Endodermal cell (in vitro differentiated cells): ENCODE measurements at regions not wholly inside any gene's neighbourhood (a gene's known extent, or its start where the extent isn't known, plus 50 kb on each side); places are given as distances from the start of the nearest gene placed in this dataset.

Experiments used
- DNase-seq: peaks from one replicate; pipeline ENCODE4 v3.0.0-alpha.2; 2017
- H3K27ac ChIP-seq: 2 replicates; pipeline ENCODE4 v1.5.1; 2013; ENCODE audit warnings: mild to moderate bottlenecking, low read depth, low read length, moderate library complexity
- H3K27me3 ChIP-seq: 2 replicates; pipeline ENCODE4 v1.6.1; 2013; ENCODE audit warnings: mild to moderate bottlenecking, low read length, moderate library complexity; ENCODE audit not compliant: insufficient read depth, control insufficient read depth, poor library complexity, severe bottlenecking
- H3K36me3 ChIP-seq: 2 replicates; pipeline ENCODE4 v1.7.0; 2013; ENCODE audit warnings: mild to moderate bottlenecking, low read length, moderate library complexity; ENCODE audit not compliant: control insufficient read depth, insufficient read depth
- H3K4me1 ChIP-seq: one replicate; pipeline ENCODE4 v1.7.0; 2013; ENCODE audit warnings: low read length; ENCODE audit not compliant: control insufficient read depth, insufficient read depth
- H3K4me3 ChIP-seq: 2 replicates; pipeline ENCODE4 v1.5.1; 2013; ENCODE audit warnings: mild to moderate bottlenecking, low read length, moderate library complexity
- H3K9ac ChIP-seq: 2 replicates; pipeline ENCODE4 v1.6.1; 2013; ENCODE audit warnings: mild to moderate bottlenecking, low read length, moderate library complexity; ENCODE audit not compliant: poor library complexity, severe bottlenecking; ENCODE audit errors: extremely low read depth
- H3K9me3 ChIP-seq: 2 replicates; pipeline ENCODE4 v1.6.1; 2013; ENCODE audit warnings: mild to moderate bottlenecking, low read length, moderate library complexity; ENCODE audit not compliant: control insufficient read depth
- H3K27ac Mint-ChIP-seq: 2 replicates; pipeline ENCODE4 v1.8.0; 2020; ENCODE audit warnings: mixed read lengths
- H3K27me3 Mint-ChIP-seq: 2 replicates; pipeline ENCODE4 v1.8.0; 2021; ENCODE audit warnings: mild to moderate bottlenecking, mixed read lengths; ENCODE audit not compliant: insufficient read depth
- H3K36me3 Mint-ChIP-seq: 2 replicates; pipeline ENCODE4 v1.8.0; 2020; ENCODE audit warnings: low read depth, mixed read lengths
- H3K4me1 Mint-ChIP-seq: 2 replicates; pipeline ENCODE4 v1.8.0; 2020; ENCODE audit warnings: mixed read lengths
- H3K4me3 Mint-ChIP-seq: 2 replicates; pipeline ENCODE4 v1.8.0; 2020; ENCODE audit warnings: mild to moderate bottlenecking, moderate library complexity, mixed read lengths
- H3K9me3 Mint-ChIP-seq: 2 replicates; pipeline ENCODE4 v1.8.0; 2020; ENCODE audit warnings: mild to moderate bottlenecking, mixed read lengths
- CTCF ChIP-seq: fragments of 200-600 bp; sonication (generic); conservative IDR thresholded peaks from 2 replicates; pipeline ENCODE4 v1.5.0; 2021; ENCODE audit warnings: antibody characterized with exemption, mild to moderate bottlenecking
- WGBS, 2 experiments: methylation state at CpG; one replicate each; pipeline versions ENCODE4 v1.1.5 to v1.1.7; 2013; ENCODE audit warnings: missing lambda C conversion rate in 2 of 2, mixed read lengths in 1 of 2; ENCODE audit not compliant: insufficient coverage in 1 of 2, insufficient read length in 1 of 2; 5-methylcytosine and 5-hydroxymethylcytosine counted together

- no peak for TF ChIP-seq CTCF
- Histone ChIP-seq H3K4me3 (no peak overlapping the region), H3K4me1 (peaks cover 6% of the 10 kb centered on the region), H3K27ac (no peak overlapping the region), H3K27me3 (no peaks in the 10 kb centered on the region), H3K9me3 (no peaks in the 10 kb centered on the region), H3K9ac (no peak overlapping the region), H3K36me3 (no peaks in the 10 kb centered on the region)
- peaks cover 23% of the 10 kb centered on the region for H3K4me1 Mint-ChIP-seq
- no peak for DNase-seq
- no peak overlapping the region for H3K4me3 Mint-ChIP-seq
- H3K27ac Mint-ChIP-seq: no peak overlapping the region
- no peaks in the 10 kb centered on the region for H3K9me3 Mint-ChIP-seq
- no peaks in the 10 kb centered on the region for H3K36me3 Mint-ChIP-seq
- WGBS, 2 experiments: 98 to 100% methylated on average over 1 to 2 of the region's 2 CpGs
- no peaks in the 10 kb centered on the region for H3K27me3 Mint-ChIP-seq
These were observed 61.2 kb upstream of the PELI1 start for GRCh38 chr2:64205415-64205814.

- no peaks in the 10 kb centered on the region for H3K36me3 Mint-ChIP-seq
- Histone ChIP-seq H3K27ac (no peak overlapping the region), H3K36me3 (no peaks in the 10 kb centered on the region), H3K4me1 (peaks cover 6% of the 10 kb centered on the region), H3K9me3 (no peaks in the 10 kb centered on the region), H3K4me3 (no peak overlapping the region), H3K27me3 (no peaks in the 10 kb centered on the region), H3K9ac (no peak overlapping the region)
- no peak overlapping the region for H3K4me3 Mint-ChIP-seq
- H3K9me3 Mint-ChIP-seq: no peaks in the 10 kb centered on the region
- DNase-seq: no peak
- no peak for TF ChIP-seq CTCF
- H3K27me3 Mint-ChIP-seq: no peaks in the 10 kb centered on the region
- no peak overlapping the region for H3K27ac Mint-ChIP-seq
- H3K4me1 Mint-ChIP-seq: peaks cover 25% of the 10 kb centered on the region
- 97% methylated on average over 1 of the region's 1 CpG; no CpG with 5 or more reads in 1 of the 2 experiments for WGBS, 2 experiments
These were observed 63.4 kb upstream of the PELI1 start for GRCh38 chr2:64207573-64207972.

GRCh38 chr2:64210816-64211215 lies 66.6 kb upstream of the PELI1 start:
- Histone ChIP-seq H3K9ac (no peak overlapping the region), H3K9me3 (no peaks in the 10 kb centered on the region), H3K27ac (no peak overlapping the region), H3K4me1 (peaks cover 5% of the 10 kb centered on the region), H3K27me3 (no peaks in the 10 kb centered on the region), H3K36me3 (no peaks in the 10 kb centered on the region), H3K4me3 (no peak overlapping the region)
- H3K4me3 Mint-ChIP-seq: no peak overlapping the region
- no peak for TF ChIP-seq CTCF
- H3K27ac Mint-ChIP-seq: no peak overlapping the region
- DNase-seq: no peak
- H3K4me1 Mint-ChIP-seq: peaks cover 23% of the 10 kb centered on the region
- WGBS, 2 experiments: 91 to 93% methylated on average over 3 of the region's 3 CpGs
- no peaks in the 10 kb centered on the region for H3K27me3 Mint-ChIP-seq
- H3K9me3 Mint-ChIP-seq: no peaks in the 10 kb centered on the region
- no peaks in the 10 kb centered on the region for H3K36me3 Mint-ChIP-seq
